WTC11 (cell line): ENCODE measurements at regions not wholly inside any gene's neighbourhood (a gene's known extent, or its start where the extent isn't known, plus 50 kb on each side); places are given as distances from the start of the nearest gene placed in this dataset.

Experiments used
- ATAC-seq: fragments of 200-7000 bp; cut with Tn5 transposase; 2 replicates; pipeline ENCODE4 v1.10.0; 2021; ENCODE audit warnings: mild to moderate bottlenecking, moderate library complexity
- CTCF ChIA-PET: fragments of 300-600 bp; sonication (Branson Sonifier 250); formaldehyde crosslinking; loops from one replicate; lab custom pipeline; 2021; ENCODE audit warnings: antibody characterized with exemption; lab: Charles Lee
- POLR2A ChIA-PET: fragments of 350-600 bp; sonication (Branson Sonifier 250); formaldehyde crosslinking; loops from one replicate; lab custom pipeline; 2021; ENCODE audit warnings: antibody characterized with exemption; lab: Charles Lee
- DNase-seq: peaks from one replicate; pipeline ENCODE4 v3.0.0; 2021; ENCODE audit warnings: low spot score
- H3K27ac Mint-ChIP-seq: 2 replicates; pipeline ENCODE4 v1.8.0; 2021; ENCODE audit warnings: mixed read lengths
- H3K27me3 Mint-ChIP-seq: 2 replicates; pipeline ENCODE4 v1.8.0; 2021; ENCODE audit warnings: low read depth, mild to moderate bottlenecking, moderate library complexity, mixed read lengths
- H3K36me3 Mint-ChIP-seq: 2 replicates; pipeline ENCODE4 v1.8.0; 2021; ENCODE audit warnings: mixed read lengths
- H3K4me1 Mint-ChIP-seq: 2 replicates; pipeline ENCODE4 v1.8.0; 2022; ENCODE audit warnings: mixed read lengths
- H3K4me3 Mint-ChIP-seq: 2 replicates; pipeline ENCODE4 v1.8.0; 2021; ENCODE audit warnings: mild to moderate bottlenecking, moderate library complexity, mixed read lengths
- H3K9me3 Mint-ChIP-seq: 2 replicates; pipeline ENCODE4 v1.8.0; 2021; ENCODE audit warnings: mixed read lengths
- ATF6 ChIP-seq: sonication (generic); formaldehyde crosslinking; IDR thresholded peaks from 2 replicates; pipeline ENCODE4 v1.8.1; 2023; ENCODE audit warnings: mild to moderate bottlenecking, missing genetic modification reagents
- E2F4 ChIP-seq: sonication (generic); formaldehyde crosslinking; IDR thresholded peaks from 2 replicates; pipeline ENCODE4 v1.8.1; 2022; ENCODE audit warnings: low read depth, mild to moderate bottlenecking, moderate library complexity, missing genetic modification reagents, borderline replicate concordance
- E2F5 ChIP-seq: sonication (generic); formaldehyde crosslinking; IDR thresholded peaks from 2 replicates; pipeline ENCODE4 v1.8.1; 2022; ENCODE audit warnings: mild to moderate bottlenecking, moderate library complexity, missing genetic modification reagents
- FOXK1 ChIP-seq: sonication (generic); formaldehyde crosslinking; IDR thresholded peaks from 2 replicates; pipeline ENCODE4 v1.8.0; 2022; ENCODE audit warnings: mild to moderate bottlenecking, moderate library complexity, missing genetic modification reagents
- IRF2 ChIP-seq: sonication (generic); formaldehyde crosslinking; IDR thresholded peaks from 2 replicates; pipeline ENCODE4 v1.8.0; 2022; ENCODE audit warnings: low read depth, missing genetic modification reagents, borderline replicate concordance
- KAT7 ChIP-seq: sonication (generic); formaldehyde crosslinking; IDR thresholded peaks from 2 replicates; pipeline ENCODE4 v1.8.1; 2023; ENCODE audit warnings: missing genetic modification reagents, mild to moderate bottlenecking, borderline replicate concordance
- MXD4 ChIP-seq: fragments of 250-450 bp; sonication (Bioruptor Pico); IDR thresholded peaks from 2 replicates; pipeline ENCODE4 v1.8.0; 2021; ENCODE audit warnings: mild to moderate bottlenecking, moderate library complexity, borderline replicate concordance
- NR1H2 ChIP-seq: sonication (generic); formaldehyde crosslinking; IDR thresholded peaks from 2 replicates; pipeline ENCODE4 v1.9.0; 2021; ENCODE audit warnings: mild to moderate bottlenecking, moderate library complexity, missing genetic modification reagents
- NR2C2 ChIP-seq: sonication (generic); formaldehyde crosslinking; IDR thresholded peaks from 2 replicates; pipeline ENCODE4 v1.8.0; 2022; ENCODE audit warnings: mild to moderate bottlenecking, missing genetic modification reagents
- PREB ChIP-seq: sonication (generic); formaldehyde crosslinking; IDR thresholded peaks from 2 replicates; pipeline ENCODE4 v1.8.1; 2022; ENCODE audit warnings: mild to moderate bottlenecking, missing genetic modification reagents, moderate library complexity, borderline replicate concordance
- PRRX2 ChIP-seq: fragments of 250-450 bp; sonication (Bioruptor Pico); IDR thresholded peaks from 2 replicates; pipeline ENCODE4 v1.8.0; 2021; ENCODE audit warnings: mild to moderate bottlenecking
- RELA ChIP-seq: sonication (generic); formaldehyde crosslinking; IDR thresholded peaks from 2 replicates; pipeline ENCODE4 v1.8.1; 2022; ENCODE audit warnings: missing genetic modification reagents, mild to moderate bottlenecking, borderline replicate concordance
- RORB ChIP-seq: fragments of 250-450 bp; sonication (Bioruptor Pico); IDR thresholded peaks from 2 replicates; pipeline ENCODE4 v1.9.0; 2021; ENCODE audit warnings: mild to moderate bottlenecking
- SMAD3 ChIP-seq: sonication (generic); formaldehyde crosslinking; IDR thresholded peaks from 2 replicates; pipeline ENCODE4 v1.8.0; 2022; ENCODE audit warnings: missing genetic modification reagents, mild to moderate bottlenecking, borderline replicate concordance
- SMAD4 ChIP-seq: sonication (generic); formaldehyde crosslinking; IDR thresholded peaks from 2 replicates; pipeline ENCODE4 v1.8.0; 2022; ENCODE audit warnings: mild to moderate bottlenecking, missing genetic modification reagents
- TEAD1 ChIP-seq: sonication (generic); formaldehyde crosslinking; IDR thresholded peaks from 2 replicates; pipeline ENCODE4 v1.8.0; 2022; ENCODE audit warnings: mild to moderate bottlenecking, missing genetic modification reagents
- TEAD4 ChIP-seq: sonication (generic); formaldehyde crosslinking; IDR thresholded peaks from 2 replicates; pipeline ENCODE4 v1.8.0; 2022; ENCODE audit warnings: mild to moderate bottlenecking, missing genetic modification reagents
- ZNF138 ChIP-seq: sonication (generic); formaldehyde crosslinking; conservative IDR thresholded peaks from 2 replicates; pipeline ENCODE4 v1.8.1; 2022; ENCODE audit warnings: mild to moderate bottlenecking, moderate library complexity, missing genetic modification reagents
- ZNF219 ChIP-seq: sonication (generic); formaldehyde crosslinking; IDR thresholded peaks from 2 replicates; pipeline ENCODE4 v1.8.0; 2023; ENCODE audit warnings: missing genetic modification reagents, mild to moderate bottlenecking, borderline replicate concordance
- ZNF396 ChIP-seq: fragments of 250-450 bp; sonication (Bioruptor Pico); IDR thresholded peaks from 2 replicates; pipeline ENCODE4 v1.8.0; 2021; ENCODE audit warnings: mild to moderate bottlenecking, moderate library complexity, borderline replicate concordance
- ZNF425 ChIP-seq: fragments of 250-450 bp; sonication (Bioruptor Pico); conservative IDR thresholded peaks from 2 replicates; pipeline ENCODE4 v1.9.0; 2021; ENCODE audit warnings: mild to moderate bottlenecking
- ZNF532 ChIP-seq: fragments of 250-450 bp; sonication (Bioruptor Pico); IDR thresholded peaks from 2 replicates; pipeline ENCODE4 v1.9.0; 2021; ENCODE audit warnings: mild to moderate bottlenecking, borderline replicate concordance

GRCh38 chr2:14828223-14828622, 195.7 kb downstream of the LRATD1 start:
- CTCF ChIA-PET: no interaction called here
- H3K27me3 Mint-ChIP-seq: no peaks in the 10 kb centered on the region; the same call in 1 of the 2 replicates
- H3K4me1 Mint-ChIP-seq: peaks cover 8% of the 10 kb centered on the region; the same call in 1 of the 2 replicates
- ATAC-seq (no peak), DNase-seq (no peak)
- H3K9me3 Mint-ChIP-seq: peaks cover 5% of the 10 kb centered on the region
- TF ChIP-seq SMAD3 (no peak), ZNF219 (CRISPR knock-in tag) (no peak), IRF2 (no peak), ZNF138 (CRISPR knock-in tag) (no peak), E2F4 (CRISPR knock-in tag) (no peak), TEAD1 (CRISPR knock-in tag) (no peak)
- POLR2A ChIA-PET: no interaction called here
- H3K4me3 Mint-ChIP-seq: no peak overlapping the region
- H3K27ac Mint-ChIP-seq: no peak overlapping the region
- no peaks in the 10 kb centered on the region for H3K36me3 Mint-ChIP-seq

GRCh38 chr2:14828968-14829367, 196.5 kb downstream of the LRATD1 start:
- peaks cover 7% of the 10 kb centered on the region; the same call in 1 of the 2 replicates for H3K4me1 Mint-ChIP-seq
- CTCF ChIA-PET: no interaction called here
- TF ChIP-seq PREB (no peak), ZNF532 (CRISPR knock-in tag) (no peak), E2F5 (CRISPR knock-in tag) (no peak), RORB (CRISPR knock-in tag) (no peak), ZNF396 (CRISPR knock-in tag) (no peak)
- TF ChIP-seq, all 79 proteins: peak for 0
- no peaks in the 10 kb centered on the region; the same call in 1 of the 2 replicates for H3K27me3 Mint-ChIP-seq
- POLR2A ChIA-PET: no interaction called here
- H3K4me3 Mint-ChIP-seq: no peak overlapping the region
- H3K27ac Mint-ChIP-seq: no peak overlapping the region
- no peaks in the 10 kb centered on the region for H3K36me3 Mint-ChIP-seq
- H3K9me3 Mint-ChIP-seq: peaks cover 5% of the 10 kb centered on the region
- no peak for DNase-seq
- no peak for ATAC-seq

GRCh38 chr2:14831458-14831857, 198.9 kb downstream of the LRATD1 start:
- no peaks in the 10 kb centered on the region for H3K4me1 Mint-ChIP-seq
- no peak overlapping the region for H3K4me3 Mint-ChIP-seq
- no peak overlapping the region for H3K27ac Mint-ChIP-seq
- no peaks in the 10 kb centered on the region for H3K36me3 Mint-ChIP-seq
- H3K27me3 Mint-ChIP-seq: no peaks in the 10 kb centered on the region
- no peak for DNase-seq
- POLR2A ChIA-PET: no interaction called here
- ATAC-seq: 0 out of 2 replicates have a peak, but pooled peaks have one; percentile 20
- CTCF ChIA-PET: interaction anchor here (2.2 kb wide), 1 partner anchor 197 kb away, joined by 7 read pairs; no protein-coding TSS in a partner anchor
- H3K9me3 Mint-ChIP-seq: peaks cover 12% of the 10 kb centered on the region
- TF ChIP-seq PRRX2 (no peak), TEAD4 (CRISPR knock-in tag) (no peak), NR2C2 (no peak), NR1H2 (CRISPR knock-in tag) (no peak), MXD4 (CRISPR knock-in tag) (no peak), KAT7 (CRISPR knock-in tag) (no peak), ATF6 (CRISPR knock-in tag) (no peak), SMAD4 (CRISPR knock-in tag) (no peak), FOXK1 (CRISPR knock-in tag) (no peak), ZNF425 (CRISPR knock-in tag) (no peak), RELA (CRISPR knock-in tag) (no peak), ZNF396 (CRISPR knock-in tag) (no peak)
